ENCODE measurements at regions not wholly inside any gene's neighbourhood (a gene's known extent, or its start where the extent isn't known, plus 50 kb on each side); places are given as distances from the start of the nearest gene placed in this dataset.

DNA sequence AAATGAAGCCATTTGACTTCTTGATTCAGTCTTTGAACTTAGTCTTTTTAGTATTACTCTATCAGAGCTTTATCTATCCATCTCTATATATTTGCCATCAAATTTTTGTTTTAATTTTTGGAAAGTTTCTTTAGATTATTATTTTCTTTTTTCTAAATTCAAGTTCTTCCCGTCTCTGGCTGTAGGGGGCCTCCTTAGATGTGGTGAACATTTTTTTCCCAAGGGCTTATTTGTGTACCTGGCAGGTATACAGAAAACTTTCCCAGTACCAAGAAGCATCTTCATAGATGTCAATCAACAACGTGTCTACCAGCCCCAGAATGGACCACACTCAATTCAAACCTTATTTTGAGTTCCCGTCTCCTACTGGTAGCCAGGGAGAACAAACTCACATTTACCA lies 486.8 kb upstream of the CNTN4 start:
- H3K27ac Mint-ChIP-seq: no peak overlapping the region
- H3K36me3 Mint-ChIP-seq (ENCODE audit: insufficient read depth): no peaks in the 10 kb centered on the region

GRCh38 chr3:1613962-1614361 lies 484.7 kb upstream of the CNTN4 start:
- H3K27ac Mint-ChIP-seq: no peak overlapping the region
- no peak overlapping the region for H3K4me3 Mint-ChIP-seq (ENCODE audit: low read depth)
- no peaks in the 10 kb centered on the region for H3K36me3 Mint-ChIP-seq (ENCODE audit: insufficient read depth)
- DNase-seq (ENCODE audit: low spot score, unreplicated experiment): no peak
- peaks cover 1% of the 10 kb centered on the region for H3K4me1 Mint-ChIP-seq (ENCODE audit: low read depth)
- H3K9me3 Mint-ChIP-seq (ENCODE audit: low read depth): no peaks in the 10 kb centered on the region
- TF ChIP-seq, protein P1, sequence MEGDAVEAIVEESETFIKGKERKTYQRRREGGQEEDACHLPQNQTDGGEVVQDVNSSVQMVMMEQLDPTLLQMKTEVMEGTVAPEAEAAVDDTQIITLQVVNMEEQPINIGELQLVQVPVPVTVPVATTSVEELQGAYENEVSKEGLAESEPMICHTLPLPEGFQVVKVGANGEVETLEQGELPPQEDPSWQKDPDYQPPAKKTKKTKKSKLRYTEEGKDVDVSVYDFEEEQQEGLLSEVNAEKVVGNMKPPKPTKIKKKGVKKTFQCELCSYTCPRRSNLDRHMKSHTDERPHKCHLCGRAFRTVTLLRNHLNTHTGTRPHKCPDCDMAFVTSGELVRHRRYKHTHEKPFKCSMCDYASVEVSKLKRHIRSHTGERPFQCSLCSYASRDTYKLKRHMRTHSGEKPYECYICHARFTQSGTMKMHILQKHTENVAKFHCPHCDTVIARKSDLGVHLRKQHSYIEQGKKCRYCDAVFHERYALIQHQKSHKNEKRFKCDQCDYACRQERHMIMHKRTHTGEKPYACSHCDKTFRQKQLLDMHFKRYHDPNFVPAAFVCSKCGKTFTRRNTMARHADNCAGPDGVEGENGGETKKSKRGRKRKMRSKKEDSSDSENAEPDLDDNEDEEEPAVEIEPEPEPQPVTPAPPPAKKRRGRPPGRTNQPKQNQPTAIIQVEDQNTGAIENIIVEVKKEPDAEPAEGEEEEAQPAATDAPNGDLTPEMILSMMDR (IDR thresholded peaks at IDR 0.05; ENCODE audit: unreplicated experiment): no peak
- H3K27me3 Mint-ChIP-seq: no peaks in the 10 kb centered on the region

More for the DNA sequence above, 486.8 kb upstream of the CNTN4 start:
- H3K4me1 Mint-ChIP-seq (ENCODE audit: low read depth): peaks cover 2% of the 10 kb centered on the region
- TF ChIP-seq, protein P1 (IDR thresholded peaks at IDR 0.05; ENCODE audit: unreplicated experiment): peak; percentile 38
- DNase-seq (ENCODE audit: low spot score, unreplicated experiment): no peak
- no peak overlapping the region for H3K4me3 Mint-ChIP-seq (ENCODE audit: low read depth)
- H3K9me3 Mint-ChIP-seq (ENCODE audit: low read depth): no peaks in the 10 kb centered on the region
- H3K27me3 Mint-ChIP-seq: no peaks in the 10 kb centered on the region

GRCh38 chr3:1616744-1617143 lies 481.9 kb upstream of the CNTN4 start:
- H3K27ac Mint-ChIP-seq: no peak overlapping the region
- peaks cover 1% of the 10 kb centered on the region for H3K4me1 Mint-ChIP-seq (ENCODE audit: low read depth)
- H3K9me3 Mint-ChIP-seq (ENCODE audit: low read depth): no peaks in the 10 kb centered on the region
- no peaks in the 10 kb centered on the region for H3K27me3 Mint-ChIP-seq
- H3K4me3 Mint-ChIP-seq (ENCODE audit: low read depth): no peak overlapping the region
- no peaks in the 10 kb centered on the region for H3K36me3 Mint-ChIP-seq (ENCODE audit: insufficient read depth)
- no peak for DNase-seq (ENCODE audit: low spot score, unreplicated experiment)
- TF ChIP-seq, protein P1 (IDR thresholded peaks at IDR 0.05; ENCODE audit: unreplicated experiment): no peak

GRCh38 chr3:1623896-1624295 lies 474.8 kb upstream of the CNTN4 start:
- H3K4me1 Mint-ChIP-seq (ENCODE audit: low read depth): peaks cover 7% of the 10 kb centered on the region
- no peaks in the 10 kb centered on the region for H3K9me3 Mint-ChIP-seq (ENCODE audit: low read depth)
- TF ChIP-seq, protein P1 (IDR thresholded peaks at IDR 0.05; ENCODE audit: unreplicated experiment): no peak
- H3K36me3 Mint-ChIP-seq (ENCODE audit: insufficient read depth): no peaks in the 10 kb centered on the region
- DNase-seq (ENCODE audit: low spot score, unreplicated experiment): no peak
- H3K27me3 Mint-ChIP-seq: no peaks in the 10 kb centered on the region
- no peak overlapping the region for H3K4me3 Mint-ChIP-seq (ENCODE audit: low read depth)
- no peak overlapping the region for H3K27ac Mint-ChIP-seq

DNA sequence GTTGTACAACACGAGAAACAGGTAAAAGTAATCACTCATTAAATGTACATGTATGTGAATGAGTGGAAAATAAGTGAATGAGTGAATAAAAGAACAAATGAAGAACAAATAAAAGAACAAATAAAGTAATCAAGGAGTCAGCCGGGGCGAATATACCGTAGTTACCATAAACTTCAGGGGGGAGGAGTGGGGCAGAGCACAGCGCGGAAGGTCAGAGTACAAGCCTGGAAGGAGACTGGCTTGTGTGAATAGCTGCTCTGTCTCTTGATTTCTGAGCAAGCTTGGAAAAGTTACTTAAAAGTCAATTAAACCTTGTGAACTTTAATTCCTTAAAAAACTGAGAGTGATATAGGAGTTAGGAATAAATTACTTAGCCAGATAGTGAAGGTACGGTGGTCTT lies 466.5 kb upstream of the CNTN4 start:
- no peak for DNase-seq (ENCODE audit: low spot score, unreplicated experiment)
- TF ChIP-seq, protein P1 (IDR thresholded peaks at IDR 0.05; ENCODE audit: unreplicated experiment): no peak
- no peaks in the 10 kb centered on the region for H3K9me3 Mint-ChIP-seq (ENCODE audit: low read depth)
- H3K4me1 Mint-ChIP-seq (ENCODE audit: low read depth): peaks cover 7% of the 10 kb centered on the region
- H3K27me3 Mint-ChIP-seq: no peaks in the 10 kb centered on the region
- H3K27ac Mint-ChIP-seq: no peak overlapping the region
- H3K4me3 Mint-ChIP-seq (ENCODE audit: low read depth): no peak overlapping the region
- H3K36me3 Mint-ChIP-seq (ENCODE audit: insufficient read depth): no peaks in the 10 kb centered on the region

Data from progenitor cell of endocrine pancreas (in vitro differentiated cells).